Caco-2 (cell line): ENCODE measurements at regions not wholly inside any gene's neighbourhood (a gene's known extent, or its start where the extent isn't known, plus 50 kb on each side); places are given as distances from the start of the nearest gene placed in this dataset.

Source experiments
- BruUV-seq: library from RNA; stranded (reverse); fragments of 400-500 nt; replicated peaks from 2 replicates; lab custom pipeline; 2021; lab: Mats Ljungman, UMichigan
- CTCF ChIA-PET: fragments of 300-600 bp; sonication (Branson Sonifier 250); formaldehyde crosslinking; loops from one replicate; lab custom pipeline; 2022; ENCODE audit warnings: antibody characterized with exemption; lab: Charles Lee
- POLR2A ChIA-PET: fragments of 300-600 bp; sonication (Branson Sonifier 250); formaldehyde crosslinking; loops from one replicate; lab custom pipeline; 2022; ENCODE audit warnings: antibody characterized with exemption; lab: Charles Lee
- DNase-seq, 2 experiments: peaks; one replicate each; pipeline versions ENCODE4 v3.0.0 to v3.0.0-alpha.2; 2020 to 2022
- H3K27me3 ChIP-seq: replicated peaks from 2 replicates; pipeline ENCODE4 v1.6.0; 2011; ENCODE audit warnings: low read length; ENCODE audit not compliant: control insufficient read depth, insufficient read depth
- H3K36me3 ChIP-seq: 2 replicates; pipeline ENCODE4 v1.5.1; 2011; ENCODE audit warnings: low read length; ENCODE audit not compliant: control insufficient read depth, insufficient read depth
- H3K4me1 ChIP-seq: fragments of 250-450 bp; sonication (Bioruptor Pico); 2 replicates; pipeline ENCODE4 v1.5.1; 2020; ENCODE audit warnings: mild to moderate bottlenecking
- H3K4me3 ChIP-seq: 2 replicates; pipeline ENCODE4 v1.5.1; 2011; ENCODE audit warnings: low read depth, mild to moderate bottlenecking, control low read depth, low read length
- H3K9me3 ChIP-seq: fragments of 250-450 bp; sonication (Bioruptor Pico); 2 replicates; pipeline ENCODE4 v1.5.1; 2020; ENCODE audit warnings: mild to moderate bottlenecking, moderate library complexity
- H3K27ac Mint-ChIP-seq: one replicate; pipeline ENCODE4 v1.8.0; 2022; ENCODE audit warnings: mixed read lengths; ENCODE audit not compliant: unreplicated experiment
- H3K27me3 Mint-ChIP-seq: one replicate; pipeline ENCODE4 v1.8.0; 2022; ENCODE audit warnings: mixed read lengths; ENCODE audit not compliant: insufficient read depth, unreplicated experiment
- H3K36me3 Mint-ChIP-seq: one replicate; pipeline ENCODE4 v1.8.0; 2022; ENCODE audit warnings: mild to moderate bottlenecking, mixed read lengths; ENCODE audit not compliant: insufficient read depth, unreplicated experiment
- H3K4me1 Mint-ChIP-seq: one replicate; pipeline ENCODE4 v1.8.0; 2022; ENCODE audit warnings: low read depth, mixed read lengths; ENCODE audit not compliant: unreplicated experiment
- H3K4me3 Mint-ChIP-seq: one replicate; pipeline ENCODE4 v1.8.0; 2022; ENCODE audit warnings: mild to moderate bottlenecking, moderate library complexity, mixed read lengths; ENCODE audit not compliant: unreplicated experiment
- H3K9me3 Mint-ChIP-seq: one replicate; pipeline ENCODE4 v1.8.0; 2022; ENCODE audit warnings: mixed read lengths; ENCODE audit not compliant: unreplicated experiment
- intact Hi-C: fragments of 100-400 bp; cut with micrococcal nuclease; formaldehyde crosslinking; loops from one replicate; pipeline ENCODE4 v1.10.0; 2022; ENCODE audit not compliant: unreplicated experiment
- TF ChIP-seq, protein P1 (sequence below), 2 experiments: fragments of 200-600 bp in 1 of 2; IDR thresholded peaks; 1 replicate in 1 of 2; 2 replicates in 1 of 2; pipeline versions ENCODE4 v1.5.1 to v1.8.0; 2011 to 2022; ENCODE audit warnings: antibody characterized with exemption in 1 of 2, control low read depth in 1 of 2, inconsistent platforms in 1 of 2, low read depth in 1 of 2, low read length in 1 of 2, mild to moderate bottlenecking in 1 of 2, moderate library complexity in 1 of 2; ENCODE audit not compliant: insufficient read depth in 1 of 2, severe bottlenecking in 1 of 2, unreplicated experiment in 1 of 2

DNA sequence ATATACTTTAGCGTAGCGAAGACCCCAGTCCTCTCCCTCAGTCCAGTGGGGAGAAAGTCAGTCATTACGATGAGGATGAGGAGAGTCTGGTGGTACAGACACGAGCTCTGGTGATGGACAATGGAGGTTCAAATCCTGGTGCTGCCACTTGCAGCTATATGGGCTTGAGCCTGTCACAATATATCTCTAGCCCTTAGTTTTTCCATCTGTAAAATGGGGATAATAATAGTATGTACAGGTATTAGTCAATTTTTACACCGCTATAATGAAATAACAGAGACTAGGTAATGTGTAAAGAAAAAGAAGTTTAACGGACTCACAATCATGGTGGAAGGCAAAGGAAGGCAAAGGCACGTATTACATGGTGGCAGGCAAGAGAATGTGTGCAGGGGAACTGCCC is 237.9 kb downstream of the BCAS1 start:
- BruUV-seq: no TSS peak
- ChIA-PET POLR2A (no interaction called here), CTCF (no interaction called here)
- no peaks in the 10 kb centered on the region for H3K27me3 Mint-ChIP-seq
- no peaks in the 10 kb centered on the region for H3K27me3 ChIP-seq
- intact Hi-C loops: no loop called here
- no peak for DNase-seq
- H3K9me3 Mint-ChIP-seq: peaks cover 12% of the 10 kb centered on the region
- H3K36me3 Mint-ChIP-seq: no peaks in the 10 kb centered on the region
- H3K9me3 ChIP-seq: no peaks in the 10 kb centered on the region
- peaks cover 41% of the 10 kb centered on the region for H3K4me1 ChIP-seq
- peaks cover 33% of the 10 kb centered on the region for H3K4me1 Mint-ChIP-seq
- no peak overlapping the region for H3K27ac Mint-ChIP-seq
- H3K4me3 Mint-ChIP-seq: no peak overlapping the region
- no peak overlapping the region for H3K4me3 ChIP-seq
- TF ChIP-seq, protein P1, sequence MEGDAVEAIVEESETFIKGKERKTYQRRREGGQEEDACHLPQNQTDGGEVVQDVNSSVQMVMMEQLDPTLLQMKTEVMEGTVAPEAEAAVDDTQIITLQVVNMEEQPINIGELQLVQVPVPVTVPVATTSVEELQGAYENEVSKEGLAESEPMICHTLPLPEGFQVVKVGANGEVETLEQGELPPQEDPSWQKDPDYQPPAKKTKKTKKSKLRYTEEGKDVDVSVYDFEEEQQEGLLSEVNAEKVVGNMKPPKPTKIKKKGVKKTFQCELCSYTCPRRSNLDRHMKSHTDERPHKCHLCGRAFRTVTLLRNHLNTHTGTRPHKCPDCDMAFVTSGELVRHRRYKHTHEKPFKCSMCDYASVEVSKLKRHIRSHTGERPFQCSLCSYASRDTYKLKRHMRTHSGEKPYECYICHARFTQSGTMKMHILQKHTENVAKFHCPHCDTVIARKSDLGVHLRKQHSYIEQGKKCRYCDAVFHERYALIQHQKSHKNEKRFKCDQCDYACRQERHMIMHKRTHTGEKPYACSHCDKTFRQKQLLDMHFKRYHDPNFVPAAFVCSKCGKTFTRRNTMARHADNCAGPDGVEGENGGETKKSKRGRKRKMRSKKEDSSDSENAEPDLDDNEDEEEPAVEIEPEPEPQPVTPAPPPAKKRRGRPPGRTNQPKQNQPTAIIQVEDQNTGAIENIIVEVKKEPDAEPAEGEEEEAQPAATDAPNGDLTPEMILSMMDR (IDR thresholded peaks at IDR 0.05; ENCODE audit: insufficient read depth in 1 of 2, low read depth in 1 of 2, low read length in 1 of 2, severe bottlenecking in 1 of 2, unreplicated experiment in 1 of 2): no peak
- no peaks in the 10 kb centered on the region for H3K36me3 ChIP-seq

DNA sequence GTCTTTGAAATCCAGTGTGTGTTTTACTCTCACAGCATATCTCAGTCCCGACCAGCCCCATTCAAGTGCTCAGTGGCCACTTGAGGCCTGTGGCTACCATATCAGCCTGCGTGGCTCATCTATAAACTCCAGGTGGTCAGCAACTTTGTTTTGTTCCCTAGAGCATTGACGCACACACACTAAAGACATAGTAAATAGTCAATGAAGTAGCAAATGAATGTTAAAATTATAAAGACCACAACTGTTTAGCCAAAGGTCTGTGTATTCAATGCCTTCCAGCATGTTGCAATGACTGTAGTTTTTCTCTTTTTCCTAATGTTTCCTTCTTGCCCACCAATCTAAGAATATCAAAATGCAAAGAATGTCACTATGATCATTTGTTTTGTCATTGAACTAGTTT is 238.2 kb upstream of the ZNF217 start:
- POLR2A ChIA-PET: no interaction called here
- intact Hi-C loops: no loop called here
- H3K4me1 Mint-ChIP-seq: peaks cover 32% of the 10 kb centered on the region
- no peaks in the 10 kb centered on the region for H3K36me3 Mint-ChIP-seq
- no peaks in the 10 kb centered on the region for H3K27me3 Mint-ChIP-seq
- BruUV-seq: no TSS peak
- peaks cover 9% of the 10 kb centered on the region for H3K9me3 Mint-ChIP-seq
- no peak for DNase-seq
- H3K36me3 ChIP-seq: no peaks in the 10 kb centered on the region
- no peak overlapping the region for H3K4me3 ChIP-seq
- no peak overlapping the region for H3K4me3 Mint-ChIP-seq
- peaks cover 40% of the 10 kb centered on the region for H3K4me1 ChIP-seq
- H3K27me3 ChIP-seq: no peaks in the 10 kb centered on the region
- TF ChIP-seq, protein P1 (IDR thresholded peaks at IDR 0.05; ENCODE audit: insufficient read depth in 1 of 2, low read depth in 1 of 2, low read length in 1 of 2, severe bottlenecking in 1 of 2, unreplicated experiment in 1 of 2): no peak
- no peak overlapping the region for H3K27ac Mint-ChIP-seq
- no peaks in the 10 kb centered on the region for H3K9me3 ChIP-seq
- CTCF ChIA-PET: no interaction called here

DNA sequence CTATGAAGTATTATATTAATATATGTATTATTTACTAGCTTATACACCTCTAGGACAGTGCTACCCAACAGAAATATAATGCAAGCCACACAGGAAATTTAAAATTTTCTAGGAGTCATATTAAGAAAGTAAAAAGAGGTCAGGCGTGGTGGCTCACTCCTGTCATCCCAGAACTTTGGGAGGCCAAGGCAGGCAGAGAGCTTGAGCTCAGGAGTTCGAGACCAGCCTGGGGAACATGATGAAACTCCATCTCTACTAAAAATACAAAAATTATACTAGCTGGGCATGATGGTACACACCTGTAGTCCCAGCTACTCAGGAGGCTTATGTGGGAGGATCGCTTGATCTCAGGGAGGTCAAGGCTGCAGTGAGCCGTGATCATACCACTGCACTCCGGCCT is 237.6 kb upstream of the ZNF217 start:
- peaks cover 38% of the 10 kb centered on the region for H3K4me1 ChIP-seq
- H3K9me3 ChIP-seq: no peaks in the 10 kb centered on the region
- TF ChIP-seq, protein P1 (IDR thresholded peaks at IDR 0.05; ENCODE audit: insufficient read depth in 1 of 2, low read depth in 1 of 2, low read length in 1 of 2, severe bottlenecking in 1 of 2, unreplicated experiment in 1 of 2): no peak
- intact Hi-C loops: no loop called here
- no peak overlapping the region for H3K4me3 ChIP-seq
- ChIA-PET POLR2A (no interaction called here), CTCF (no interaction called here)
- Mint-ChIP-seq H3K27ac (no peak overlapping the region), H3K27me3 (no peaks in the 10 kb centered on the region), H3K36me3 (no peaks in the 10 kb centered on the region), H3K9me3 (peaks cover 9% of the 10 kb centered on the region), H3K4me3 (no peak overlapping the region), H3K4me1 (peaks cover 38% of the 10 kb centered on the region)
- DNase-seq: no peak
- no TSS peak for BruUV-seq
- no peaks in the 10 kb centered on the region for H3K36me3 ChIP-seq
- no peaks in the 10 kb centered on the region for H3K27me3 ChIP-seq
